Islet of Langerhans (tissue), 1 donor: ENCODE measurements at regions not wholly inside any gene's neighbourhood (a gene's known extent, or its start where the extent isn't known, plus 50 kb on each side); places are given as distances from the start of the nearest gene placed in this dataset.

Experiments
- FAIRE-seq: peaks from one replicate; lab custom pipeline; 2011; peaks lifted over from hg19 to GRCh38; lab: Jason Lieb, UNC

- FAIRE-seq, result no peak
These were observed 1016.4 kb upstream of the PIK3C3 start for GRCh38 chr18:40938615-40939014.

- FAIRE-seq, result no peak
These were observed 1017.6 kb upstream of the PIK3C3 start for GRCh38 chr18:40937386-40937785.

- FAIRE-seq, result no peak
These were observed 1019.6 kb upstream of the PIK3C3 start for GRCh38 chr18:40935423-40935822.

- FAIRE-seq, result no peak
These were observed 1022.2 kb upstream of the PIK3C3 start for GRCh38 chr18:40932862-40933261.

GRCh38 chr18:40930211-40930882 is 1024.7 kb upstream of the PIK3C3 start:
- no peak for FAIRE-seq

GRCh38 chr18:40929399-40929798 is 1025.6 kb upstream of the PIK3C3 start:
- FAIRE-seq, result no peak

- no peak for FAIRE-seq
These were observed 1028.4 kb upstream of the PIK3C3 start for GRCh38 chr18:40926679-40927078.

- no peak for FAIRE-seq
These were observed 1029.9 kb upstream of the PIK3C3 start for GRCh38 chr18:40925071-40925541.

- FAIRE-seq, result no peak
These were observed 1033.0 kb upstream of the PIK3C3 start for GRCh38 chr18:40921845-40922629.

- FAIRE-seq, result no peak
These were observed 1038.0 kb upstream of the PIK3C3 start for GRCh38 chr18:40917056-40917455.

- FAIRE-seq, result no peak
These were observed 1039.3 kb upstream of the PIK3C3 start for GRCh38 chr18:40915724-40916123.

GRCh38 chr18:40911582-40912254 is 1043.3 kb upstream of the PIK3C3 start:
- FAIRE-seq, result no peak

- FAIRE-seq, result no peak
These were observed 1044.0 kb upstream of the PIK3C3 start for GRCh38 chr18:40911041-40911440.

GRCh38 chr18:40907842-40908241 is 1047.2 kb upstream of the PIK3C3 start:
- FAIRE-seq, result no peak

- FAIRE-seq, result no peak
These were observed 1050.7 kb upstream of the PIK3C3 start for GRCh38 chr18:40904295-40904694.

- FAIRE-seq, result no peak
These were observed 1052.6 kb upstream of the PIK3C3 start for GRCh38 chr18:40902436-40902835.

- no peak for FAIRE-seq
These were observed 1057.2 kb upstream of the PIK3C3 start for GRCh38 chr18:40897884-40898283.

- FAIRE-seq, result no peak
These were observed 1071.8 kb upstream of the PIK3C3 start for GRCh38 chr18:40883271-40883670.

GRCh38 chr18:40882468-40882867 is 1072.6 kb upstream of the PIK3C3 start:
- no peak for FAIRE-seq

GRCh38 chr18:40878371-40878770 is 1076.7 kb upstream of the PIK3C3 start:
- FAIRE-seq, result no peak

GRCh38 chr18:40877096-40877495 is 1077.9 kb upstream of the PIK3C3 start:
- FAIRE-seq, result no peak

- no peak for FAIRE-seq
These were observed 1079.9 kb upstream of the PIK3C3 start for GRCh38 chr18:40875101-40875615.

- FAIRE-seq, result no peak
These were observed 1080.8 kb upstream of the PIK3C3 start for GRCh38 chr18:40874233-40874632.
